ENCODE measurements at regions not wholly inside any gene's neighbourhood (a gene's known extent, or its start where the extent isn't known, plus 50 kb on each side); places are given as distances from the start of the nearest gene placed in this dataset.

GRCh38 chr10:131438665-131439064 lies 127.1 kb upstream of the TCERG1L start:
- TF ChIP-seq POLR2A (IDR thresholded peaks at IDR 0.05): no peak
- TF ChIP-seq, protein P1, sequence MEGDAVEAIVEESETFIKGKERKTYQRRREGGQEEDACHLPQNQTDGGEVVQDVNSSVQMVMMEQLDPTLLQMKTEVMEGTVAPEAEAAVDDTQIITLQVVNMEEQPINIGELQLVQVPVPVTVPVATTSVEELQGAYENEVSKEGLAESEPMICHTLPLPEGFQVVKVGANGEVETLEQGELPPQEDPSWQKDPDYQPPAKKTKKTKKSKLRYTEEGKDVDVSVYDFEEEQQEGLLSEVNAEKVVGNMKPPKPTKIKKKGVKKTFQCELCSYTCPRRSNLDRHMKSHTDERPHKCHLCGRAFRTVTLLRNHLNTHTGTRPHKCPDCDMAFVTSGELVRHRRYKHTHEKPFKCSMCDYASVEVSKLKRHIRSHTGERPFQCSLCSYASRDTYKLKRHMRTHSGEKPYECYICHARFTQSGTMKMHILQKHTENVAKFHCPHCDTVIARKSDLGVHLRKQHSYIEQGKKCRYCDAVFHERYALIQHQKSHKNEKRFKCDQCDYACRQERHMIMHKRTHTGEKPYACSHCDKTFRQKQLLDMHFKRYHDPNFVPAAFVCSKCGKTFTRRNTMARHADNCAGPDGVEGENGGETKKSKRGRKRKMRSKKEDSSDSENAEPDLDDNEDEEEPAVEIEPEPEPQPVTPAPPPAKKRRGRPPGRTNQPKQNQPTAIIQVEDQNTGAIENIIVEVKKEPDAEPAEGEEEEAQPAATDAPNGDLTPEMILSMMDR (IDR thresholded peaks at IDR 0.05): no peak
